Peyer's patch (tissue), 4 donors: ENCODE measurements at regions not wholly inside any gene's neighbourhood (a gene's known extent, or its start where the extent isn't known, plus 50 kb on each side); places are given as distances from the start of the nearest gene placed in this dataset.

Experiments
- CTCF ChIP-seq, 6 experiments: fragments of 450-650 bp in 4 of 6; fragments of 200-600 bp in 2 of 6; sonication (generic) in 1 of 6; IDR thresholded peaks; one replicate each; pipeline ENCODE4 v1.5.1; 2017 to 2019; ENCODE audit warnings: antibody characterized with exemption in 6 of 6, mild to moderate bottlenecking in 3 of 6, moderate library complexity in 1 of 6
- POLR2A ChIP-seq, 2 donors: fragments of 450-650 bp; IDR thresholded peaks; one replicate each; pipeline ENCODE4 v1.5.1; 2017; ENCODE audit warnings: antibody characterized with exemption in 2 of 2, mild to moderate bottlenecking in 2 of 2, moderate library complexity in 2 of 2

GRCh38 chr3:178044320-178044719 is 491.9 kb upstream of the KCNMB2 start:
- TF ChIP-seq CTCF (IDR thresholded peaks at IDR 0.05) (no peak), POLR2A (IDR thresholded peaks at IDR 0.05) (no peak)
